Osteoblast (primary cell): ENCODE measurements at regions not wholly inside any gene's neighbourhood (a gene's known extent, or its start where the extent isn't known, plus 50 kb on each side); places are given as distances from the start of the nearest gene placed in this dataset.

Experiments
- DNase-seq: peaks from one replicate; pipeline ENCODE4 v3.0.0; 2011; ENCODE audit warnings: low spot score, mixed read lengths; ENCODE audit not compliant: insufficient read length; ENCODE audit errors: missing footprints
- H2AFZ ChIP-seq: 2 replicates; pipeline ENCODE4 v1.6.0; 2011; ENCODE audit warnings: mild to moderate bottlenecking, low read length
- H3K27ac ChIP-seq: 2 replicates; pipeline ENCODE4 v1.5.1; 2011; ENCODE audit warnings: mild to moderate bottlenecking, low read depth, low read length, moderate library complexity
- H3K27me3 ChIP-seq: 2 replicates; pipeline ENCODE4 v1.6.0; 2012; ENCODE audit warnings: mild to moderate bottlenecking, control low read depth, inconsistent platforms, low read length, moderate library complexity; ENCODE audit not compliant: insufficient read depth
- H3K36me3 ChIP-seq: 2 replicates; pipeline ENCODE4 v1.5.1; 2011; ENCODE audit warnings: mild to moderate bottlenecking, low read length, control low read depth, moderate library complexity; ENCODE audit not compliant: insufficient read depth
- H3K4me1 ChIP-seq: 2 replicates; pipeline ENCODE4 v1.5.1; 2011; ENCODE audit warnings: mild to moderate bottlenecking, low read length, control low read depth, moderate library complexity; ENCODE audit not compliant: insufficient read depth
- H3K4me2 ChIP-seq: 2 replicates; pipeline ENCODE4 v1.6.0; 2011; ENCODE audit warnings: mild to moderate bottlenecking, low read length; ENCODE audit not compliant: insufficient read depth
- H3K4me3 ChIP-seq: fragments of 200-600 bp; sonication (generic); 3 replicates; pipeline ENCODE4 v1.5.1; 2012; ENCODE audit warnings: mild to moderate bottlenecking, low read length, inconsistent platforms; ENCODE audit not compliant: insufficient read depth
- H3K79me2 ChIP-seq: 2 replicates; pipeline ENCODE4 v1.6.0; 2012; ENCODE audit warnings: mild to moderate bottlenecking, low read length, control low read depth, inconsistent platforms; ENCODE audit not compliant: insufficient read depth
- H3K9me3 ChIP-seq: 2 replicates; pipeline ENCODE4 v1.5.1; 2011; ENCODE audit warnings: low read depth, low read length, control low read depth
- H4K20me1 ChIP-seq: 2 replicates; pipeline ENCODE4 v1.6.0; 2012; ENCODE audit warnings: mild to moderate bottlenecking, low read length, control low read depth; ENCODE audit not compliant: insufficient read depth
- CTCF ChIP-seq: IDR thresholded peaks from 2 replicates; pipeline ENCODE4 v1.5.1; 2011; ENCODE audit warnings: mild to moderate bottlenecking, low read depth, low read length, moderate library complexity; ENCODE audit errors: extremely low read depth

DNA sequence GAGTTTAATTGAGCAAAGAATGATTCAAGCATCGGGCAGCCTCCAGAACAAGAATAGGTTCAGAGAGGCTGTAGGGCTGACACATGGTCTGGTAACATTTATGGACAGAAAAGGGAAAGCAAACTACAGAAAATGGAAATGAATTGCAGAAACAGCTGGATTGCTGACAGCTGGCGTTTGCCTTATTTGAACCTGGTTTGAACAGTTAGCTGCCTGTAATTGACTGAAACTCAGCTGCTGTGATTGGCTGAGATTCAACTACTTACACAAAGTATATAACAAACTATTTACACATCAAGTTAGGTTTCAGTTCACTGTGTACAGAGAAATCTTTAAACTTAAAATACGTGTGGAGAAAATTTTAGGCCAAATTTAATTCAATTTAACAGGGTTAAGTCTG lies 441.7 kb downstream of the PRELID2 start:
- H3K4me2 ChIP-seq: no peak overlapping the region
- no peaks in the 10 kb centered on the region for H3K9me3 ChIP-seq
- H3K4me1 ChIP-seq: no peaks in the 10 kb centered on the region
- no peak overlapping the region for H2AFZ ChIP-seq
- no peak overlapping the region for H3K4me3 ChIP-seq
- no peak for TF ChIP-seq CTCF
- H3K27ac ChIP-seq: no peak overlapping the region
- DNase-seq: no peak
- H3K36me3 ChIP-seq: no peaks in the 10 kb centered on the region
- no peaks in the 10 kb centered on the region for H3K79me2 ChIP-seq
- no peaks in the 10 kb centered on the region for H3K27me3 ChIP-seq
- H4K20me1 ChIP-seq: no peaks in the 10 kb centered on the region

GRCh38 chr5:145389047-145389446 lies 446.1 kb downstream of the PRELID2 start:
- Histone ChIP-seq H3K27me3 (no peaks in the 10 kb centered on the region), H3K9me3 (no peaks in the 10 kb centered on the region), H2AFZ (no peak overlapping the region), H3K4me1 (no peaks in the 10 kb centered on the region), H3K4me2 (no peak overlapping the region), H3K4me3 (no peak overlapping the region), H3K36me3 (no peaks in the 10 kb centered on the region), H4K20me1 (no peaks in the 10 kb centered on the region), H3K79me2 (no peaks in the 10 kb centered on the region), H3K27ac (no peak overlapping the region)
- no peak for TF ChIP-seq CTCF
- DNase-seq: no peak

DNA sequence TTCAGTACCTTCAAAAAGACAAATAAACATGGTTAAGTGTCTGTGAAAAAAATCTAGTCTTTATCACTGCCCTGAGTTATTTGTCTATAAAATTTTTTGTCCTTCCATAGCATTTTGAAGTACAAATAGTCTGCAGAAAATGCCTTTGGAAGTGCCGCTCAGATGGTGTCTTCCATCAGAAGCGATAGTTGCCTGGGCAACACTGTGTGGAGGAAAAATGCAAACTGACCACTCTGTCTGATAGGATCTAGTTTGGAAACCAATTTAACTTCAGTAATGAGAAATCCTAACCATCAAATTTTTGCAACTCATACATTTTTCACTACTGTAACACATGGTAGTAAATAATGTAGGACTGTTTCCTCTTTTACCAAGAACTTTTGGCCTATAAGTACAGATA lies 449.9 kb downstream of the PRELID2 start:
- Histone ChIP-seq H2AFZ (no peak overlapping the region), H3K79me2 (no peaks in the 10 kb centered on the region), H3K36me3 (no peaks in the 10 kb centered on the region), H3K4me2 (no peak overlapping the region), H3K4me1 (no peaks in the 10 kb centered on the region), H4K20me1 (no peaks in the 10 kb centered on the region), H3K4me3 (no peak overlapping the region), H3K27ac (no peak overlapping the region), H3K9me3 (no peaks in the 10 kb centered on the region), H3K27me3 (no peaks in the 10 kb centered on the region)
- TF ChIP-seq CTCF: no peak
- no peak for DNase-seq

DNA sequence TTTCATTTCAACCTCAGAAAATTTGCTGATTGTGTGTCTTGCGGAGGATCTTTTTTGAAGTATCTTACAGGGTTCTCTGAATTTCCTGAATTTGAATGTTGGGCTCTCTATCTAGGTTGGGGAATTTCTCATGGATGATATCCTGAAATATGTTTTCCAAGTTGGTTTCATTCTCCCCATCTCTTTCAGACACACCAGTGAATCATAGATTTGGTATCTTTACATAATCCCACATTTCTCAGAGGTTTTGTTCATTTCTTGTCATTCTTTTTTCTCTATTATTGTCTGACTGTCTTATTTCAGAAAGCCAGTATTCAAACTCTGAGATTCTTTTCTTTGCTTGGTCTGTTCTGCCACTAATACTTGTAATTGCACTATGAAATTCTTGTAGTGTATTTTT lies 456.9 kb downstream of the PRELID2 start:
- no peak for TF ChIP-seq CTCF
- Histone ChIP-seq H3K36me3 (no peaks in the 10 kb centered on the region), H3K4me1 (no peaks in the 10 kb centered on the region), H3K79me2 (no peaks in the 10 kb centered on the region), H3K4me2 (no peak overlapping the region), H2AFZ (peak overlapping the region; percentile 15), H3K27me3 (no peaks in the 10 kb centered on the region), H3K27ac (no peak overlapping the region), H3K9me3 (peaks cover 7% of the 10 kb centered on the region), H4K20me1 (no peaks in the 10 kb centered on the region), H3K4me3 (no peak overlapping the region)
- no peak for DNase-seq
